H1 (cell line): ENCODE measurements at regions not wholly inside any gene's neighbourhood (a gene's known extent, or its start where the extent isn't known, plus 50 kb on each side); places are given as distances from the start of the nearest gene placed in this dataset.

Source experiments
- CTCF ChIA-PET: fragments of 300-600 bp; sonication (Branson Sonifier 250); formaldehyde crosslinking; loops from one replicate; lab custom pipeline; 2021; ENCODE audit not compliant: partially characterized antibody; lab: Charles Lee
- POLR2A ChIA-PET: fragments of 300-600 bp; sonication (Branson Sonifier 250); formaldehyde crosslinking; loops from one replicate; lab custom pipeline; 2021; ENCODE audit warnings: inconsistent platforms; ENCODE audit not compliant: partially characterized antibody; lab: Charles Lee
- DNase-seq, 2 experiments: peaks; one replicate each; pipeline versions ENCODE4 v3.0.0 to v3.0.0-alpha.2; 2010 to 2022; ENCODE audit warnings: low spot score in 2 of 2, low read depth in 1 of 2, mixed read lengths in 1 of 2
- FAIRE-seq: peaks from 2 replicates; lab custom pipeline; 2011; peaks lifted over from hg19 to GRCh38; lab: Jason Lieb, UNC
- H2AFZ ChIP-seq: 2 replicates; pipeline ENCODE4 v1.8.1; 2012; ENCODE audit warnings: low read length, inconsistent platforms
- H2AK5ac ChIP-seq: 2 replicates; pipeline ENCODE4 v1.6.1; 2013; ENCODE audit warnings: low read depth, low read length
- H2BK120ac ChIP-seq: replicated peaks from 2 replicates; pipeline ENCODE3; 2013; ENCODE audit warnings: low read depth, low read length, inconsistent platforms
- H2BK12ac ChIP-seq: 2 replicates; pipeline ENCODE4 v1.6.1; 2013; ENCODE audit warnings: low read depth, low read length
- H2BK15ac ChIP-seq: 2 replicates; pipeline ENCODE4 v1.6.1; 2013; ENCODE audit warnings: low read length
- H2BK20ac ChIP-seq: 2 replicates; pipeline ENCODE4 v1.6.1; 2013; ENCODE audit warnings: low read length
- H2BK5ac ChIP-seq: 2 replicates; pipeline ENCODE4 v1.6.1; 2013; ENCODE audit warnings: low read depth, low read length
- H3K14ac ChIP-seq: 2 replicates; pipeline ENCODE4 v1.6.1; 2013; ENCODE audit warnings: inconsistent platforms; ENCODE audit not compliant: insufficient read length
- H3K18ac ChIP-seq: 2 replicates; pipeline ENCODE4 v1.6.1; 2013; ENCODE audit warnings: low read length; ENCODE audit errors: extremely low read depth
- H3K23ac ChIP-seq: 2 replicates; pipeline ENCODE4 v1.6.1; 2013; ENCODE audit warnings: inconsistent platforms; ENCODE audit not compliant: insufficient read length
- H3K23me2 ChIP-seq: 2 replicates; pipeline ENCODE4 v1.6.1; 2013; ENCODE audit warnings: low read depth, low read length
- H3K27ac ChIP-seq: 2 replicates; pipeline ENCODE4 v1.6.1; 2011; ENCODE audit warnings: low read depth, low read length, inconsistent platforms
- H3K27me3 ChIP-seq, 4 experiments: replicated peaks in 1 of 4; 1 replicate in 1 of 4; 2 replicates in 3 of 4; pipeline versions ENCODE4 v1.6.1 to v1.8.1; 2011 to 2013; ENCODE audit warnings: low read length in 3 of 4, mild to moderate bottlenecking in 3 of 4, inconsistent platforms in 2 of 4, mixed read lengths in 2 of 4, moderate library complexity in 1 of 4; ENCODE audit not compliant: control insufficient read depth in 3 of 4, insufficient read depth in 3 of 4; ENCODE audit errors: extremely low read depth in 1 of 4
- H3K36me3 ChIP-seq, 4 experiments: 2 replicates each; pipeline versions ENCODE4 v1.6.1 to v1.8.1; 2011 to 2013; ENCODE audit warnings: mild to moderate bottlenecking in 4 of 4, low read length in 3 of 4, moderate library complexity in 2 of 4, control low read depth in 1 of 4, inconsistent platforms in 1 of 4; ENCODE audit not compliant: insufficient read depth in 4 of 4, control insufficient read depth in 2 of 4
- H3K4ac ChIP-seq: replicated peaks from 2 replicates; pipeline ENCODE3; 2013; ENCODE audit warnings: low read length, low read depth, mixed read lengths, inconsistent platforms; ENCODE audit not compliant: insufficient read length
- H3K4me1 ChIP-seq, 4 experiments: replicated peaks in 1 of 4; 1 replicate in 1 of 4; 2 replicates in 3 of 4; pipeline versions ENCODE4 v1.6.1 to v1.8.1; 2011 to 2013; ENCODE audit warnings: low read length in 3 of 4, inconsistent platforms in 2 of 4, mixed read lengths in 1 of 4; ENCODE audit not compliant: insufficient read depth in 4 of 4, control insufficient read depth in 3 of 4
- H3K4me2 ChIP-seq, 2 experiments: 2 replicates each; pipeline versions ENCODE4 v1.6.1 to v1.8.1; 2011 to 2013; ENCODE audit warnings: low read depth in 2 of 2, low read length in 2 of 2, control low read depth in 1 of 2, inconsistent platforms in 1 of 2, mild to moderate bottlenecking in 1 of 2; ENCODE audit not compliant: insufficient read depth in 1 of 2
- H3K4me3 ChIP-seq, 4 experiments: fragments of 200-600, 300-600 bp in 1 of 4; sonication (generic), shearing (Covaris generic), sonication (Bioruptor Twin) in 1 of 4; 2 replicates each; pipeline versions ENCODE4 v1.5.1 to v1.8.1; 2011 to 2016; ENCODE audit warnings: low read length in 4 of 4, low read depth in 3 of 4, control low read depth in 2 of 4, inconsistent platforms in 2 of 4, mild to moderate bottlenecking in 2 of 4, mixed read lengths in 1 of 4, moderate library complexity in 1 of 4; ENCODE audit not compliant: insufficient read depth in 2 of 4; ENCODE audit errors: extremely low read depth in 1 of 4
- H3K56ac ChIP-seq: replicated peaks from 2 replicates; pipeline ENCODE3; 2013; ENCODE audit warnings: low read depth, mild to moderate bottlenecking, mixed read lengths, low read length, inconsistent platforms; ENCODE audit not compliant: insufficient read length
- H3K79me1 ChIP-seq: 2 replicates; pipeline ENCODE4 v1.6.1; 2013; ENCODE audit warnings: low read depth, low read length, control low read depth
- H3K79me2 ChIP-seq, 2 experiments: 2 replicates each; pipeline versions ENCODE4 v1.6.1 to v1.8.1; 2012 to 2013; ENCODE audit warnings: low read length in 2 of 2, mild to moderate bottlenecking in 2 of 2, inconsistent platforms in 1 of 2; ENCODE audit not compliant: insufficient read depth in 2 of 2, control insufficient read depth in 1 of 2
- H3K9ac ChIP-seq, 4 experiments: replicated peaks in 1 of 4; 1 replicate in 1 of 4; 2 replicates in 3 of 4; pipeline versions ENCODE4 v1.6.1 to v1.8.1; 2011 to 2013; ENCODE audit warnings: low read depth in 3 of 4, low read length in 3 of 4, control low read depth in 2 of 4, mild to moderate bottlenecking in 2 of 4, moderate library complexity in 2 of 4, inconsistent platforms in 1 of 4; ENCODE audit errors: extremely low read depth in 1 of 4
- H3K9me3 ChIP-seq, 2 experiments: 2 replicates each; pipeline versions ENCODE4 v1.6.1 to v1.8.1; 2012 to 2013; ENCODE audit warnings: mild to moderate bottlenecking in 2 of 2, moderate library complexity in 2 of 2, control low read depth in 1 of 2, inconsistent platforms in 1 of 2, low read depth in 1 of 2, low read length in 1 of 2, mixed read lengths in 1 of 2; ENCODE audit not compliant: insufficient read depth in 2 of 2
- H4K20me1 ChIP-seq, 2 experiments: replicated peaks in 1 of 2; 2 replicates each; pipeline versions ENCODE3 to v1.8.1; 2011 to 2013; ENCODE audit warnings: inconsistent platforms in 2 of 2, low read length in 2 of 2, mild to moderate bottlenecking in 1 of 2; ENCODE audit not compliant: insufficient read depth in 2 of 2, control insufficient read depth in 1 of 2
- H4K5ac ChIP-seq: 2 replicates; pipeline ENCODE4 v1.6.1; 2013; ENCODE audit warnings: low read length, low read depth, mixed read lengths, inconsistent platforms; ENCODE audit not compliant: insufficient read length
- H4K8ac ChIP-seq: 2 replicates; pipeline ENCODE4 v1.8.0; 2013; ENCODE audit warnings: mild to moderate bottlenecking, moderate library complexity, low read length, inconsistent platforms; ENCODE audit not compliant: insufficient read depth; ENCODE audit errors: extremely low read depth
- H4K91ac ChIP-seq: replicated peaks from 2 replicates; pipeline ENCODE3; 2013; ENCODE audit warnings: low read length, mixed read lengths, inconsistent platforms; ENCODE audit not compliant: insufficient read length
- ASH2L ChIP-seq: fragments of 200-600, 300-600 bp; sonication (generic); IDR thresholded peaks from one replicate; pipeline ENCODE4 v1.7.1; 2017; ENCODE audit warnings: low read length
- ATF2 ChIP-seq: IDR thresholded peaks from 2 replicates; pipeline ENCODE4 v1.6.1; 2012; ENCODE audit warnings: low read length, inconsistent platforms
- ATF3 ChIP-seq: IDR thresholded peaks from 2 replicates; pipeline ENCODE4 v1.6.1; 2011; ENCODE audit warnings: low read depth, mild to moderate bottlenecking, low read length; ENCODE audit not compliant: insufficient read depth
- BRCA1 ChIP-seq: IDR thresholded peaks from 2 replicates; pipeline ENCODE4 v1.6.1; 2012; ENCODE audit warnings: low read depth, low read length, improper control_type of control experiment
- CBX5 ChIP-seq: fragments of 300-800, 300-1000 bp; sonication (generic); IDR thresholded peaks from 2 replicates; pipeline ENCODE4 v1.7.1; 2016; ENCODE audit warnings: antibody characterized with exemption, low read length, low read depth
- CEBPB ChIP-seq: IDR thresholded peaks from 2 replicates; pipeline ENCODE4 v1.6.1; 2012; ENCODE audit warnings: low read depth, low read length
- CHD1 ChIP-seq: IDR thresholded peaks from 2 replicates; pipeline ENCODE4 v1.6.1; 2012; ENCODE audit warnings: low read depth, low read length, improper control_type of control experiment
- CHD2 ChIP-seq: IDR thresholded peaks from 2 replicates; pipeline ENCODE4 v1.6.1; 2012; ENCODE audit warnings: low read length, improper control_type of control experiment
- CTBP2 ChIP-seq: IDR thresholded peaks from 2 replicates; pipeline ENCODE4 v1.7.0; 2011; ENCODE audit warnings: borderline replicate concordance, mild to moderate bottlenecking, moderate library complexity, mixed read lengths, low read length; ENCODE audit not compliant: insufficient read depth, insufficient read length
- EGR1 ChIP-seq: IDR thresholded peaks from 2 replicates; pipeline ENCODE4 v1.6.1; 2011; ENCODE audit warnings: low read depth, low read length, borderline replicate concordance
- GABPA ChIP-seq: IDR thresholded peaks from 2 replicates; pipeline ENCODE4 v1.6.1; 2011; ENCODE audit warnings: mild to moderate bottlenecking, low read length, moderate library complexity, borderline replicate concordance; ENCODE audit not compliant: insufficient read depth
- HDAC2 ChIP-seq, 2 experiments: fragments of 300-600 bp in 1 of 2; sonication (generic) in 1 of 2; IDR thresholded peaks; 2 replicates each; pipeline ENCODE4 v1.6.1; 2011 to 2012; ENCODE audit warnings: low read depth in 2 of 2, low read length in 2 of 2, mild to moderate bottlenecking in 2 of 2, moderate library complexity in 2 of 2, borderline replicate concordance in 1 of 2, inconsistent platforms in 1 of 2
- WGBS, 2 experiments: shearing (Covaris generic) in 1 of 2; methylation state at CpG; one replicate each; pipeline versions ENCODE4 v1.1.6 to v1.1.7; 2013 to 2015; ENCODE audit warnings: low lambda C conversion rate in 2 of 2, mixed read lengths in 2 of 2, inconsistent platforms in 1 of 2, low coverage in 1 of 2, missing lambda C conversion rate in 1 of 2; ENCODE audit not compliant: insufficient replicate concordance in 2 of 2, insufficient coverage in 1 of 2, insufficient read length in 1 of 2; ENCODE audit errors: extremely low coverage in 1 of 2, missing lambda C conversion rate in 1 of 2; 5-methylcytosine and 5-hydroxymethylcytosine counted together

- H2BK120ac ChIP-seq, result no peak overlapping the region
- no peak overlapping the region for H4K8ac ChIP-seq
- no peak overlapping the region for H2BK12ac ChIP-seq
- no peak overlapping the region for H3K9ac ChIP-seq
- H4K5ac ChIP-seq, result no peak overlapping the region
- H3K4me1 ChIP-seq, result no peaks in the 10 kb centered on the region
- H4K91ac ChIP-seq, result no peak overlapping the region
- H3K56ac ChIP-seq, result no peak overlapping the region
- H4K20me1 ChIP-seq, result no peaks in the 10 kb centered on the region
- no peak overlapping the region for H3K4me3 ChIP-seq
- H3K79me2 ChIP-seq, result no peaks in the 10 kb centered on the region
- H3K4me2 ChIP-seq, result no peak overlapping the region
- no peak overlapping the region for H2AK5ac ChIP-seq
- H3K9me3 ChIP-seq, result peaks cover 0 to 13% of the 10 kb centered on the region in 2 experiments; a peak in 1 of 4 replicates
- FAIRE-seq (no peak), DNase-seq (no peak)
- H2BK5ac ChIP-seq, result no peak overlapping the region
- H3K14ac ChIP-seq, result no peak overlapping the region
- no peaks in the 10 kb centered on the region for H3K36me3 ChIP-seq
- H3K27me3 ChIP-seq, result no peaks in the 10 kb centered on the region
- H2BK15ac ChIP-seq, result no peak overlapping the region
- no peaks in the 10 kb centered on the region for H3K79me1 ChIP-seq
- H3K4ac ChIP-seq, result no peak overlapping the region
- H2BK20ac ChIP-seq, result no peak overlapping the region
- H3K27ac ChIP-seq, result no peak overlapping the region
- no peak overlapping the region for H3K18ac ChIP-seq
- 94% methylated on average over 10 of the region's 15 CpGs; no CpG with 5 or more reads in 1 of the 2 experiments for WGBS, 2 experiments
- no peaks in the 10 kb centered on the region for H3K23me2 ChIP-seq
- ChIA-PET POLR2A (no interaction called here), CTCF (no interaction called here)
- no peak overlapping the region for H2AFZ ChIP-seq
- H3K23ac ChIP-seq, result no peak overlapping the region
- TF ChIP-seq GABPA (no peak), HDAC2 (IDR thresholded peaks at IDR 0.05; ENCODE audit: borderline replicate concordance in 1 of 2, low read depth in 2 of 2, low read length in 2 of 2) (no peak), ATF3 (no peak), ASH2L (no peak), EGR1 (no peak), BRCA1 (no peak), CHD1 (no peak), CTBP2 (no peak), ATF2 (no peak), CEBPB (no peak), CBX5 (no peak), CHD2 (no peak)
Measured at GRCh38 chr18:78499586-78499985, 480.0 kb upstream of the SALL3 start.
